ENCODE measurements at regions not wholly inside any gene's neighbourhood (a gene's known extent, or its start where the extent isn't known, plus 50 kb on each side); places are given as distances from the start of the nearest gene placed in this dataset.

DNA sequence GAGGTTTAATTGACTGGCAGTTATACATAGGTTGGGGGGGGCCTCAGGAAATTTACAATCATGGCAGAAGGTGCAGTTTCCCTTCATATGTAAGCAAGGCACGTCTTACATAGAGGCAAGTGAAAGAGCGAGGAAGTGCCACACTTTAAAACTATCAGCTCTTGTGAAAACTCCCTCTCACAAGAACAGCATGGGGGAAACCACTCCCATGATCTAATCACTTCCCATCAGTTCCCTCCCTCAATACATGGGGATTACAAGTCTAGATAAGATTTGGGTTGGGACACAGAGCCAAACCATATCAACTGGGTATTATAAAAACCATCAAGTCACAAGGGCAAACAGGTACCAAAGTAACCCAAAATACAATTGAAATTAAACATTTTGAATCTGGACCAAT lies 182.0 kb upstream of the FAT4 start:
- no peaks in the 10 kb centered on the region for H3K9me3 ChIP-seq (ENCODE audit: control insufficient read depth, low read depth, low read length)
- no peaks in the 10 kb centered on the region for H3K36me3 ChIP-seq (ENCODE audit: control insufficient read depth, low read depth, low read length)
- no peaks in the 10 kb centered on the region for H3K27me3 ChIP-seq (ENCODE audit: control insufficient read depth, insufficient read depth, low read length)
- H3K9ac ChIP-seq (ENCODE audit: low read length) = no peak overlapping the region
- H3K27ac ChIP-seq (ENCODE audit: low read length) = no peak overlapping the region
- no peak overlapping the region for H3K4me3 ChIP-seq (ENCODE audit: low read length)
- no peaks in the 10 kb centered on the region for H3K4me1 ChIP-seq (ENCODE audit: control insufficient read depth, low read depth, low read length)

DNA sequence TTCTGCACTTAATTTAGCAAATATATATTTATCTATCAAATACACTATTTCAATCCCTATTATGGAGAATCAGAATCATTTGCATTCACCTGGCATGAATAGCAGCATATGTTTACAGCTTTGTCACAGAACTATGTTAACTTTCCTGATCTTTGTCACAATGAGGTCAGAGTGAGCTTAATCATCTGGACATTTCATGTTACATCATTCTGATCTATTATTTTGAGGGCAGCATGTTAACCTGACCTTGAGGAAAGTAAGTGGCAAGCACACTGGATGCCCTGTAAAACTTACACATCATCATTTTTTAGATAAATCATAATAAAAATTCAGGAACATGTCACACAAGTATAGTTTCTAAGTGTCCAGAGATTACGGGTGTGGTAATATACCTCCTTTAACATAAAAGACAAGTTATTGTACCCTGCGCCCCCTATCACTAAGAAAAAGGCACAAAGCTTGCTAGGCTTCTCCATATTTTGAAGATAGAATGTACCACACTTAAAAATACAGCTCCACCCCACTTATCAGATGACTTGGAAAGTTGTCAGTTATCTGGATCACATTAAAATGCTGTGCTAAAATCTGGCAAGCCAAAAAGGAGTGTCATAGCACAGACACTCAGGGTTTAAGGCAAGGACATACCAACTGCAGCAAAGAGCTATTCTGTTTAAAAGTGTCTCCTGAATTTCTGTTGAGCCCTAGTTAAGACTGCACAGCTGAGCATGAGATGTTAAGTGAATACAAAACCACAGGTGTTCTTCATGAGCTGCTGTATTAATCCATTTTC lies 182.7 kb upstream of the FAT4 start:
- no peaks in the 10 kb centered on the region for H3K9me3 ChIP-seq (ENCODE audit: control insufficient read depth, low read depth, low read length)

DNA sequence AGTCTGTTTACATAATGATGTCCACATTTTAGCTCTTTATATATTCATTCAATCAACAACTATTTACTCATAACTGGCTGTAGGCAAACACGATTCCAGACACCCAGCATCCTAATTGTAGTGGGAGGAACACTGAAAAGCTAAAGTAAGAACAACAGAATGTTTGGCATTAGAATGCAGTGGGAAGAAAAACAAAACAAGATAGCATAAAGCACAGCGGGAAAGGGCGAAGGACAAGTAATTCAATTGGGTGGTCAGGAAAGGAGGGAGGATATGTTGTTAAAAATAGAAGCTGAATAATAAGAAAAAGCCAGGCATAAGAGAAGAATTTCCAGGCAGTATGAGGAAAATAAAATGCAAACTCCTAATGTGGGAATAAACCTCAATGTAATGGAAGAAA lies 189.5 kb upstream of the FAT4 start:
- Histone ChIP-seq H3K27me3 (ENCODE audit: control insufficient read depth, insufficient read depth, low read length) (no peaks in the 10 kb centered on the region), H3K36me3 (ENCODE audit: control insufficient read depth, low read depth, low read length) (no peaks in the 10 kb centered on the region), H3K9ac (ENCODE audit: low read length) (no peak overlapping the region), H3K4me1 (ENCODE audit: control insufficient read depth, low read depth, low read length) (peaks cover 16% of the 10 kb centered on the region), H3K9me3 (ENCODE audit: control insufficient read depth, low read depth, low read length) (no peaks in the 10 kb centered on the region), H3K4me3 (ENCODE audit: low read length) (peak overlapping the region; percentile 43), H3K27ac (ENCODE audit: low read length) (no peak overlapping the region)

More for the DNA sequence above, 182.7 kb upstream of the FAT4 start:
- no peak overlapping the region for H3K4me3 ChIP-seq (ENCODE audit: low read length)
- no peak overlapping the region for H3K27ac ChIP-seq (ENCODE audit: low read length)
- H3K9ac ChIP-seq (ENCODE audit: low read length) = no peak overlapping the region
- H3K27me3 ChIP-seq (ENCODE audit: control insufficient read depth, insufficient read depth, low read length) = no peaks in the 10 kb centered on the region
- no peaks in the 10 kb centered on the region for H3K4me1 ChIP-seq (ENCODE audit: control insufficient read depth, low read depth, low read length)
- H3K36me3 ChIP-seq (ENCODE audit: control insufficient read depth, low read depth, low read length) = no peaks in the 10 kb centered on the region

DNA sequence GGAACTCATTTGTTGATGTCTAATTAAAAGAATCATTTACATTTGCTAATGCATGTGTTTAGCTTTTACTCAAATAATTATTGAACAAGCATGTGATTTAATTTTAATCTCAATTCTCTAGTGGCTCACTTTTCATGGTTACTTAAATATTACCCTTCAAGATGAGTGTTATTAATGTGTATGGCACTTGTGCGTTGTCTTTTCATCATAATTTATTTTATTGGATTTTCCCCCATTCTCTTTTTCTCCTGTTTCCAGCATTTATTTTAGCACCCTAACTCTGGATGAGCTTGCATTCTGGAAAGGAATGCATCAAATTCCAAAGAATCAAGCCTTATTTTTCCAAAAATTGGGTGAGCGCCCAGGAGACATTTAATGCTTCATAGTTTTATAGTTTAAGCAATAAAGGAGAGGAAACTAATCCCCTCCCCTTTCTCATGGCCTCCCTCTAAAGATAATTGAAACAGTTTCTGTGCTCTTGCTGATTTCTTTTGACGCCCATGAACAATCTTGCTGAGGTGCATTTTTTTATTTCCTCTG lies 191.1 kb upstream of the FAT4 start:
- H3K4me3 ChIP-seq (ENCODE audit: low read length) = no peak overlapping the region
- no peaks in the 10 kb centered on the region for H3K27me3 ChIP-seq (ENCODE audit: control insufficient read depth, insufficient read depth, low read length)
- no peak overlapping the region for H3K9ac ChIP-seq (ENCODE audit: low read length)
- no peaks in the 10 kb centered on the region for H3K9me3 ChIP-seq (ENCODE audit: control insufficient read depth, low read depth, low read length)
- H3K36me3 ChIP-seq (ENCODE audit: control insufficient read depth, low read depth, low read length) = no peaks in the 10 kb centered on the region
- H3K4me1 ChIP-seq (ENCODE audit: control insufficient read depth, low read depth, low read length) = peaks cover 16% of the 10 kb centered on the region
- H3K27ac ChIP-seq (ENCODE audit: low read length) = no peak overlapping the region

DNA sequence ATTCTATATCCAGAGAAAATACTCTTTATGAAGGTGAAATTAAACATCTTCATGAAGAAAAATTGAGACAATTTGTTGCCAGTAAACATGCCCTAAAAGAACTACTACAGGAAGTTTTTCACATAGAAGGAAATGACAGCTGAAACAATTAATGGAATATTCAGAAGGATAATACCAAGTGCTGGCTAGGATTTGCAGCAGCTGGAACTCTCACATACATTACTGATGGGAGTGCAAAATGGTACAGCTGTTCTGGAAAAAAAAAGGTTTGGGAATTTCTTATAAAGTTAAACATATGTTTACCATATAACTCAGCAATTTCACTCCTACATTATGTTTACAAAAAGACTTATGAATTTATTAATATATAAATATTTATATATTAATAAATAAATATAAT lies 193.2 kb upstream of the FAT4 start:
- Histone ChIP-seq H3K27me3 (ENCODE audit: control insufficient read depth, insufficient read depth, low read length) (no peaks in the 10 kb centered on the region), H3K4me1 (ENCODE audit: control insufficient read depth, low read depth, low read length) (peaks cover 16% of the 10 kb centered on the region), H3K9me3 (ENCODE audit: control insufficient read depth, low read depth, low read length) (no peaks in the 10 kb centered on the region), H3K27ac (ENCODE audit: low read length) (no peak overlapping the region), H3K36me3 (ENCODE audit: control insufficient read depth, low read depth, low read length) (no peaks in the 10 kb centered on the region), H3K9ac (ENCODE audit: low read length) (no peak overlapping the region), H3K4me3 (ENCODE audit: low read length) (no peak overlapping the region)

DNA sequence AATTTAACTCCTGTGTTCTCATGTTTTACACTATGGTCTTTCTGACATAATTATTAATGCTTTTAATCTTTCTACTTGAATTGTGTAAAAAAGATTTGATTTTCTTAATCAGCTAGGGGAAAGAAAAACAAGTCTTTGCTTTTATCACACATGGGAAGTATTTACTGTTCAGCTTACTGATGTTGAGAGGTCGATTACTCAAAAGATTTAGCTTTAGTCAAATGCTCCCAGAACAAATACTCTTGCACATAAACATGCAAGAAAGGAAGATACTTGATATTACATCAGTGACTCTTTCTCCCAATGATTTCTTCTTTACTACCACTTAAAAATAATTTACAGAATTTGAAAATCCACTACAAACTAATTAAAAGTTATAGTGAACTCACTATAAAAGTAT lies 198.3 kb upstream of the FAT4 start:
- Histone ChIP-seq H3K4me1 (ENCODE audit: control insufficient read depth, low read depth, low read length) (peaks cover 3% of the 10 kb centered on the region), H3K27me3 (ENCODE audit: control insufficient read depth, insufficient read depth, low read length) (no peaks in the 10 kb centered on the region), H3K4me3 (ENCODE audit: low read length) (no peak overlapping the region), H3K9me3 (ENCODE audit: control insufficient read depth, low read depth, low read length) (no peaks in the 10 kb centered on the region), H3K36me3 (ENCODE audit: control insufficient read depth, low read depth, low read length) (no peaks in the 10 kb centered on the region), H3K27ac (ENCODE audit: low read length) (no peak overlapping the region), H3K9ac (ENCODE audit: low read length) (no peak overlapping the region)

DNA sequence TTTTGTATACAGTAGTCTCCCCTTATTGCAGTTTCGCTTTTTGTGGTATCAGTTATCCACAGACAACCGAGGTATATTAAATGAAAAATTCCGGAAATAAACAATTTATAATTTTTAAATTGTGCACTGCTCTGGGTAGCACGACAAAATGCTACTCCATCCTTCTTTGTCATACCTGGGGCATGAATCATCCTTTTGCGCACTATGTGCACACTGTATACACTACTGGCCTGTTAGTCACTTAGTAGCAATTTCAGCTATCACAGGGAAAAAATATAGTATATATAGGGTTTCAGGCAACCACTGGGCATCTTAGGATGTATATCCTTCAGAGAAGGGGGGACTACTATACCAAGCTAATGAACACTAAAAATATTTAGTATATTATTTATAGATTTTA lies 198.8 kb upstream of the FAT4 start:
- H3K36me3 ChIP-seq (ENCODE audit: control insufficient read depth, low read depth, low read length) = no peaks in the 10 kb centered on the region
- peaks cover 3% of the 10 kb centered on the region for H3K4me1 ChIP-seq (ENCODE audit: control insufficient read depth, low read depth, low read length)
- H3K9ac ChIP-seq (ENCODE audit: low read length) = no peak overlapping the region
- no peaks in the 10 kb centered on the region for H3K9me3 ChIP-seq (ENCODE audit: control insufficient read depth, low read depth, low read length)
- H3K4me3 ChIP-seq (ENCODE audit: low read length) = no peak overlapping the region
- no peak overlapping the region for H3K27ac ChIP-seq (ENCODE audit: low read length)
- no peaks in the 10 kb centered on the region for H3K27me3 ChIP-seq (ENCODE audit: control insufficient read depth, insufficient read depth, low read length)

DNA sequence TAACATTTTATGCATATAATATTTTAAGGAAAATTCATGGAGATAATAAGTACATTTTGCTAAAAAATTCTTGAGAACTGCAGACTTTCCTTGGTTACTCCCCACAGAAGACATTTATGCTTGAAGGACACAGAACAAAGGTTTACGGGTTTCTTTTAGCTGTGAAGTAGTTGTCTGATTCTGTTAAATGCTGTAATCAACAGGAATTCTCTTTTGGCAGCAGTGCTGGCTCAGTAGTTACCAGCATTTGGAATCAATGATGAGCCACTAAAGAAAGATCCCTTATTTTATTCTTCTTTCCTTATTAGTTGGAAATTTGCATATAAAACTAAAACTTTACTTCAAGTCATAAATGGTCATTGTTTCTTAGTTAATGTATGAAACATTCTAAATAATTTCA lies 199.3 kb upstream of the FAT4 start:
- Histone ChIP-seq H3K27me3 (ENCODE audit: control insufficient read depth, insufficient read depth, low read length) (no peaks in the 10 kb centered on the region), H3K9ac (ENCODE audit: low read length) (no peak overlapping the region), H3K9me3 (ENCODE audit: control insufficient read depth, low read depth, low read length) (no peaks in the 10 kb centered on the region), H3K4me1 (ENCODE audit: control insufficient read depth, low read depth, low read length) (peaks cover 3% of the 10 kb centered on the region), H3K36me3 (ENCODE audit: control insufficient read depth, low read depth, low read length) (no peaks in the 10 kb centered on the region), H3K27ac (ENCODE audit: low read length) (no peak overlapping the region), H3K4me3 (ENCODE audit: low read length) (no peak overlapping the region)

DNA sequence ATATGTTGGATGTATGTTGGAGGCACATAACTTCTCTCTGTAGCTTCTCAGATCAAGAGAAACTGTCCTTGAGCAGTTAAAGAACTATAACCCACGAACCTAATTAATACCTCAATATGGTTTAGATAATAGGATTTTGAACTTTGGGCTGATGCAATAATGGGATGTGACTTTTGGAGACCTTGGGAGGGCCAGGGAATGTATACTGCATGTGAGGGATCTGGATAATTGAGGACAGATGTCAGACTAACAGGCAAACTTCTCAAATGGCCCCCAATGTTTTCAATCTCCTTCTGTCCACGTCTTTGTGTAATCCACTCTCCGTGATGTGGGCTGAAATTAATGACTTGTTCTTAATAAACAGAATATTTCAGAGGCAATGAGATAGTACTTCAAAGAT lies 202.2 kb upstream of the FAT4 start:
- Histone ChIP-seq H3K4me3 (ENCODE audit: low read length) (no peak overlapping the region), H3K36me3 (ENCODE audit: control insufficient read depth, low read depth, low read length) (no peaks in the 10 kb centered on the region), H3K9ac (ENCODE audit: low read length) (no peak overlapping the region), H3K27ac (ENCODE audit: low read length) (no peak overlapping the region), H3K4me1 (ENCODE audit: control insufficient read depth, low read depth, low read length) (peaks cover 3% of the 10 kb centered on the region), H3K9me3 (ENCODE audit: control insufficient read depth, low read depth, low read length) (no peaks in the 10 kb centered on the region), H3K27me3 (ENCODE audit: control insufficient read depth, insufficient read depth, low read length) (no peaks in the 10 kb centered on the region)

DNA sequence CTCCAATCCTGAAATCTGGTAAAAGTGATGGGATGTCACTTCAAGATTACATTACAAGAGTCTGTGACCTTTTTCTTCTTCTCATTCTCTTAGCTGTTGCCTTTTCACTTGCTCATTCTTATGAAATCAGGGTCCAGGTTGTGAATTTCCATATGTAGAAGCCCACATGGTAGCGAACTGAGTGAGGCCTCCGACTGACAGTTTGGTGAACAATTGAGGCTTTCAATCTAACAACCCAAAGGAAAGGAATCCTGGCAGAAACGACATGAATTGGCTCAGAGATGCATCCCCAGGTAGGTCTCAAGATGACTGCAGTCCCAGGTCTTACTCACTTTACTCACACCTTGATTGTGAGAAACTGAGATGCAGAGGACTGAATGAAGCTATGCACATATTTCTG lies 203.4 kb upstream of the FAT4 start:
- H3K4me1 ChIP-seq (ENCODE audit: control insufficient read depth, low read depth, low read length) = peaks cover 3% of the 10 kb centered on the region
- H3K36me3 ChIP-seq (ENCODE audit: control insufficient read depth, low read depth, low read length) = no peaks in the 10 kb centered on the region
- no peak overlapping the region for H3K9ac ChIP-seq (ENCODE audit: low read length)
- H3K9me3 ChIP-seq (ENCODE audit: control insufficient read depth, low read depth, low read length) = no peaks in the 10 kb centered on the region
- H3K4me3 ChIP-seq (ENCODE audit: low read length) = no peak overlapping the region
- no peak overlapping the region for H3K27ac ChIP-seq (ENCODE audit: low read length)
- H3K27me3 ChIP-seq (ENCODE audit: control insufficient read depth, insufficient read depth, low read length) = no peaks in the 10 kb centered on the region

DNA sequence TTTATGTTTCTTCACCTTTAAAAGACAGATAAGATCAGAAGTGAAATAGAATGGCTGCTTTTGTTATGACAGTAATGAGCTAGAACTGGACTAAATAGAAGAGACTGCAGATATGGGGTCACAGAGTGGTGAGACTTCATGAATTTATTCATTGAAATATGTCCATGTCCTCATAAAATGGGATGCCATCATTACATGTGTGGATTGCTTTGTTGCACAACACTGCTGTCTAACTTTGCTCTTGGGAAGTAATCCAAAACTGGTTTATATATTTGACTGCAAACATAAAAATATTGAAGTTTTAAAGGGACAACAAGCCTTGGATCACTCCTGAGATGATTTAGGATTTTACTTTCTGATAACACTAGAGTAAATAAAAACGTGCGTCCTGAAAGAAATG lies 209.2 kb upstream of the FAT4 start:
- H3K4me3 ChIP-seq (ENCODE audit: low read length) = no peak overlapping the region
- H3K36me3 ChIP-seq (ENCODE audit: control insufficient read depth, low read depth, low read length) = no peaks in the 10 kb centered on the region
- H3K27me3 ChIP-seq (ENCODE audit: control insufficient read depth, insufficient read depth, low read length) = no peaks in the 10 kb centered on the region
- H3K9me3 ChIP-seq (ENCODE audit: control insufficient read depth, low read depth, low read length) = no peaks in the 10 kb centered on the region
- H3K4me1 ChIP-seq (ENCODE audit: control insufficient read depth, low read depth, low read length) = no peaks in the 10 kb centered on the region
- H3K27ac ChIP-seq (ENCODE audit: low read length) = no peak overlapping the region
- no peak overlapping the region for H3K9ac ChIP-seq (ENCODE audit: low read length)

DNA sequence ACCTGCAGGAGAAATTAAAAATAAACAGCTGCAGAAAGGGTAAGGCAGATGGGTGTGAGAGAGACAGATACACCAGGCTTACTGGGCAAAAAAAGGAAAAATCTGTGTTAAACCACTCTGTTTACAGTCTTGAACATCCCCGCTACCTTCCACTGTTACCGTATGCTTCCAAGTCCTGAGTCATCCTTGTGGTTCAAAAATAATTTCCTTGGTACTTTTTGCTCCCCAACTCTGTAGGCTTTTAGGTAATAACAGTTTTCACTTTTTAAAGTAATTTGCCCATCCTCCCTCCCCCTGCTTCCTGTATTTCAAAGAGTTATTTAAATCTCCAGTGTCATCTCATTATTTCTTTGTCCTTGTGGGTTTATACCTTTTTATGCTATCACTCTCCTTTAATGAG lies 210.1 kb upstream of the FAT4 start:
- no peak overlapping the region for H3K9ac ChIP-seq (ENCODE audit: low read length)
- no peak overlapping the region for H3K27ac ChIP-seq (ENCODE audit: low read length)
- H3K9me3 ChIP-seq (ENCODE audit: control insufficient read depth, low read depth, low read length) = no peaks in the 10 kb centered on the region
- H3K4me1 ChIP-seq (ENCODE audit: control insufficient read depth, low read depth, low read length) = no peaks in the 10 kb centered on the region
- no peaks in the 10 kb centered on the region for H3K27me3 ChIP-seq (ENCODE audit: control insufficient read depth, insufficient read depth, low read length)
- H3K36me3 ChIP-seq (ENCODE audit: control insufficient read depth, low read depth, low read length) = no peaks in the 10 kb centered on the region
- H3K4me3 ChIP-seq (ENCODE audit: low read length) = no peak overlapping the region
